SK-N-SH (cell line): ENCODE measurements at regions not wholly inside any gene's neighbourhood (a gene's known extent, or its start where the extent isn't known, plus 50 kb on each side); places are given as distances from the start of the nearest gene placed in this dataset.

Source experiments
- CTCF ChIA-PET: fragments of 300-600, 350-600 bp; formaldehyde crosslinking; extraction: SDS; loops from one replicate; lab custom pipeline; 2021; lab: Yijun Ruan, JAX
- POLR2A ChIA-PET: fragments of 350-600 bp; sonication (Branson Sonifier 250); formaldehyde crosslinking; extraction: SDS; loops from one replicate; lab custom pipeline; 2020; ENCODE audit warnings: antibody characterized with exemption, inconsistent platforms; lab: Yijun Ruan, JAX
- DNase-seq: peaks from one replicate; pipeline ENCODE4 v3.0.0; 2012
- H2AFZ ChIP-seq: fragments of 200-600 bp; sonication (generic); 2 replicates; pipeline ENCODE4 v1.8.1; 2016; ENCODE audit warnings: antibody characterized with exemption, mild to moderate bottlenecking, low read depth
- H3F3A ChIP-seq: fragments of 200-600 bp; sonication (generic); replicated peaks from 2 replicates; pipeline ENCODE3; 2016; ENCODE audit warnings: antibody characterized with exemption, mild to moderate bottlenecking; ENCODE audit not compliant: insufficient read depth
- H3K27ac ChIP-seq, 2 experiments: fragments of 200-500 bp in 1 of 2; fragments of 200-600 bp in 1 of 2; sonication (Bioruptor generic) in 1 of 2; sonication (generic), shearing (Covaris generic) in 1 of 2; 2 replicates each; pipeline versions ENCODE4 v1.5.1 to v1.6.1; 2014 to 2016; ENCODE audit warnings: low read depth in 2 of 2, inconsistent platforms in 1 of 2, low read length in 1 of 2, mild to moderate bottlenecking in 1 of 2, mixed read lengths in 1 of 2
- H3K27me3 ChIP-seq: fragments of 200-600 bp; sonication (generic), shearing (Covaris generic); 2 replicates; pipeline ENCODE4 v1.6.1; 2016; ENCODE audit warnings: mixed run types; ENCODE audit not compliant: insufficient read depth
- H3K36me3 ChIP-seq, 2 experiments: fragments of 200-500 bp in 1 of 2; fragments of 200-600 bp in 1 of 2; sonication (Bioruptor generic) in 1 of 2; sonication (generic) in 1 of 2; replicated peaks in 1 of 2; 2 replicates each; pipeline versions ENCODE3 to v1.5.1; 2014 to 2016; ENCODE audit warnings: low read length in 1 of 2, mild to moderate bottlenecking in 1 of 2; ENCODE audit not compliant: insufficient read depth in 2 of 2, control insufficient read depth in 1 of 2
- H3K4me1 ChIP-seq, 2 experiments: fragments of 200-500 bp in 1 of 2; fragments of 200-600 bp in 1 of 2; sonication (Bioruptor generic) in 1 of 2; sonication (generic), shearing (Covaris generic) in 1 of 2; 2 replicates each; pipeline versions ENCODE4 v1.5.1 to v1.6.1; 2014 to 2016; ENCODE audit warnings: low read depth in 1 of 2, low read length in 1 of 2, mixed run types in 1 of 2; ENCODE audit not compliant: insufficient read depth in 2 of 2, control insufficient read depth in 1 of 2
- H3K4me2 ChIP-seq: fragments of 200-600 bp; sonication (generic), shearing (Covaris generic); 2 replicates; pipeline ENCODE4 v1.6.1; 2017; ENCODE audit warnings: mixed run types
- H3K4me3 ChIP-seq, 2 experiments: fragments of 200-500 bp in 1 of 2; fragments of 200-600 bp in 1 of 2; sonication (Bioruptor generic) in 1 of 2; sonication (generic), shearing (Covaris generic) in 1 of 2; 2 replicates each; pipeline versions ENCODE4 v1.5.1 to v1.8.1; 2014 to 2016; ENCODE audit warnings: low read depth in 2 of 2, inconsistent platforms in 1 of 2, low read length in 1 of 2, mild to moderate bottlenecking in 1 of 2, mixed read lengths in 1 of 2, moderate library complexity in 1 of 2
- H3K79me2 ChIP-seq: fragments of 200-600 bp; sonication (generic); 2 replicates; pipeline ENCODE4 v1.8.1; 2017; ENCODE audit warnings: mild to moderate bottlenecking; ENCODE audit not compliant: insufficient read depth
- H3K9ac ChIP-seq: fragments of 200-600 bp; sonication (generic); 2 replicates; pipeline ENCODE4 v1.6.1; 2017; ENCODE audit warnings: mixed run types
- H3K9me2 ChIP-seq: fragments of 200-600 bp; sonication (generic); 2 replicates; pipeline ENCODE4 v1.6.1; 2017; ENCODE audit warnings: mixed run types
- H3K9me3 ChIP-seq: fragments of 200-600 bp; sonication (generic); 2 replicates; pipeline ENCODE4 v1.6.1; 2017; ENCODE audit warnings: mixed run types, mild to moderate bottlenecking, moderate library complexity
- H4K20me1 ChIP-seq: fragments of 200-600 bp; sonication (generic); 2 replicates; pipeline ENCODE4 v1.6.1; 2017; ENCODE audit warnings: mild to moderate bottlenecking, mixed run types; ENCODE audit not compliant: insufficient read depth
- CHD2 ChIP-seq: fragments of 150-350 bp; IDR thresholded peaks from 2 replicates; pipeline ENCODE4 v1.6.1; 2018; ENCODE audit warnings: low read length; ENCODE audit not compliant: partially characterized antibody
- EP300 ChIP-seq, 2 experiments: IDR thresholded peaks; 2 replicates each; pipeline versions ENCODE4 v1.4.0 to v1.6.1; 2012; ENCODE audit warnings: borderline replicate concordance in 1 of 2, low read depth in 1 of 2, low read length in 1 of 2
- FOSL2 ChIP-seq: IDR thresholded peaks from 2 replicates; pipeline ENCODE4 v1.4.0; 2012; ENCODE audit warnings: low read depth, mild to moderate bottlenecking, moderate library complexity, borderline replicate concordance
- FOXJ3 ChIP-seq: sonication (generic); formaldehyde crosslinking; IDR thresholded peaks from 2 replicates; pipeline ENCODE4 v1.5.1; 2020; ENCODE audit warnings: mild to moderate bottlenecking, missing genetic modification reagents
- GABPA ChIP-seq: IDR thresholded peaks from 2 replicates; pipeline ENCODE4 v1.4.0; 2012; ENCODE audit warnings: low read depth, mild to moderate bottlenecking
- JUND ChIP-seq: IDR thresholded peaks from 2 replicates; pipeline ENCODE4 v1.4.0; 2012
- NRF1 ChIP-seq: IDR thresholded peaks from 2 replicates; pipeline ENCODE4 v1.6.1; 2012; ENCODE audit warnings: low read depth, mild to moderate bottlenecking, low read length
- POLR2AphosphoS5 ChIP-seq: IDR thresholded peaks from 2 replicates; pipeline ENCODE4 v1.6.1; 2012; ENCODE audit warnings: low read depth, low read length
- RCOR1 ChIP-seq: fragments of 150-350 bp; IDR thresholded peaks from 2 replicates; pipeline ENCODE4 v1.6.1; 2017; ENCODE audit warnings: antibody characterized with exemption, low read length
- RFX5 ChIP-seq: IDR thresholded peaks from 2 replicates; pipeline ENCODE4 v1.6.1; 2012; ENCODE audit warnings: mild to moderate bottlenecking, improper control_type of control experiment, low read length
- RXRA ChIP-seq: IDR thresholded peaks from 2 replicates; pipeline ENCODE4 v1.4.0; 2012; ENCODE audit warnings: low read depth, mild to moderate bottlenecking, borderline replicate concordance
- SIN3A ChIP-seq: IDR thresholded peaks from 2 replicates; pipeline ENCODE4 v1.6.1; 2012; ENCODE audit warnings: low read depth, mild to moderate bottlenecking, low read length, moderate library complexity, borderline replicate concordance
- TAF1 ChIP-seq: IDR thresholded peaks from 2 replicates; pipeline ENCODE4 v1.6.1; 2012; ENCODE audit warnings: low read depth, mild to moderate bottlenecking, low read length, moderate library complexity, borderline replicate concordance
- TCF12 ChIP-seq: IDR thresholded peaks from 2 replicates; pipeline ENCODE4 v1.4.0; 2012
- YY1 ChIP-seq: IDR thresholded peaks from 2 replicates; pipeline ENCODE4 v1.4.0; 2012; ENCODE audit warnings: low read depth, mild to moderate bottlenecking
- WGBS: methylation state at CpG from one replicate; pipeline ENCODE4 v1.1.6; 2017; ENCODE audit warnings: low lambda C conversion rate; 5-methylcytosine and 5-hydroxymethylcytosine counted together
- TF ChIP-seq, protein P1 (sequence below): IDR thresholded peaks from 2 replicates; pipeline ENCODE4; 2012
- TF ChIP-seq, protein P2 (sequence below): fragments of 150-350 bp; IDR thresholded peaks from 2 replicates; pipeline ENCODE4 v1.6.1; 2017; ENCODE audit warnings: antibody characterized with exemption, low read length, low read depth, borderline replicate concordance
- TF ChIP-seq, protein P3 (sequence below): IDR thresholded peaks from 2 replicates; pipeline ENCODE4 v1.6.1; 2012; ENCODE audit warnings: mild to moderate bottlenecking, low read depth, low read length, moderate library complexity
- TF ChIP-seq, protein P4 (sequence below): IDR thresholded peaks from 2 replicates; pipeline ENCODE4 v1.4.0; 2012; ENCODE audit warnings: low read depth

DNA sequence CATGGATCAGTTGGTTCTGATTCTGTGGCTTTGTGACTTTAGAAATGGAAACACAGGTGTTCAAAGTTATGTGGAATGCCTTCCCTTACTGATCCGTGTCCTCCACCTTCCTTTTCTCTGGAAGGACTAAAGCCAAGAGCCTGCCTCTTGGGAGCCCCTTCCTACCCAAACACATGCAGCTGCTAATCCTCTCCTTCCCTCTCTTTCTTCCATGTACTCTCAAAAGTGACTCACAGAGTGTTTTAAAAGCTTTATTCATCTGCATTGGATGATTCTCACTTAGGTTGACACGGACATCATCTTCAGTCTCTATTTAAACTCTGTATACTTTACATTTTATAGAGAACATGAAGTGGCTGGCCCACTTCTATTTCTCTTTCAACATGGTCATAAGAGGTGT lies 856.5 kb upstream of the ARPP21 start:
- TF ChIP-seq POLR2AphosphoS5: no peak
- TF ChIP-seq CHD2: no peak
- no peak for TF ChIP-seq JUND
- TF ChIP-seq, protein P1, sequence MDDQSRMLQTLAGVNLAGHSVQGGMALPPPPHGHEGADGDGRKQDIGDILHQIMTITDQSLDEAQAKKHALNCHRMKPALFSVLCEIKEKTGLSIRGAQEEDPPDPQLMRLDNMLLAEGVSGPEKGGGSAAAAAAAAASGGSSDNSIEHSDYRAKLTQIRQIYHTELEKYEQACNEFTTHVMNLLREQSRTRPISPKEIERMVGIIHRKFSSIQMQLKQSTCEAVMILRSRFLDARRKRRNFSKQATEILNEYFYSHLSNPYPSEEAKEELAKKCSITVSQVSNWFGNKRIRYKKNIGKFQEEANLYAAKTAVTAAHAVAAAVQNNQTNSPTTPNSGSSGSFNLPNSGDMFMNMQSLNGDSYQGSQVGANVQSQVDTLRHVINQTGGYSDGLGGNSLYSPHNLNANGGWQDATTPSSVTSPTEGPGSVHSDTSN: no peak
- no peak for TF ChIP-seq RFX5
- TF ChIP-seq FOSL2: no peak
- TF ChIP-seq, protein P2, sequence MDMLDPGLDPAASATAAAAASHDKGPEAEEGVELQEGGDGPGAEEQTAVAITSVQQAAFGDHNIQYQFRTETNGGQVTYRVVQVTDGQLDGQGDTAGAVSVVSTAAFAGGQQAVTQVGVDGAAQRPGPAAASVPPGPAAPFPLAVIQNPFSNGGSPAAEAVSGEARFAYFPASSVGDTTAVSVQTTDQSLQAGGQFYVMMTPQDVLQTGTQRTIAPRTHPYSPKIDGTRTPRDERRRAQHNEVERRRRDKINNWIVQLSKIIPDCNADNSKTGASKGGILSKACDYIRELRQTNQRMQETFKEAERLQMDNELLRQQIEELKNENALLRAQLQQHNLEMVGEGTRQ: no peak
- TF ChIP-seq GABPA: no peak
- no peak for TF ChIP-seq TAF1
- no peak for TF ChIP-seq SIN3A
- TF ChIP-seq FOXJ3 (CRISPR knock-in tag): no peak
- TF ChIP-seq TCF12: no peak
- TF ChIP-seq EP300 (IDR thresholded peaks at IDR 0.05; ENCODE audit: borderline replicate concordance in 1 of 2, low read depth in 1 of 2, low read length in 1 of 2): no peak
- TF ChIP-seq RCOR1: no peak
- TF ChIP-seq, protein P3, sequence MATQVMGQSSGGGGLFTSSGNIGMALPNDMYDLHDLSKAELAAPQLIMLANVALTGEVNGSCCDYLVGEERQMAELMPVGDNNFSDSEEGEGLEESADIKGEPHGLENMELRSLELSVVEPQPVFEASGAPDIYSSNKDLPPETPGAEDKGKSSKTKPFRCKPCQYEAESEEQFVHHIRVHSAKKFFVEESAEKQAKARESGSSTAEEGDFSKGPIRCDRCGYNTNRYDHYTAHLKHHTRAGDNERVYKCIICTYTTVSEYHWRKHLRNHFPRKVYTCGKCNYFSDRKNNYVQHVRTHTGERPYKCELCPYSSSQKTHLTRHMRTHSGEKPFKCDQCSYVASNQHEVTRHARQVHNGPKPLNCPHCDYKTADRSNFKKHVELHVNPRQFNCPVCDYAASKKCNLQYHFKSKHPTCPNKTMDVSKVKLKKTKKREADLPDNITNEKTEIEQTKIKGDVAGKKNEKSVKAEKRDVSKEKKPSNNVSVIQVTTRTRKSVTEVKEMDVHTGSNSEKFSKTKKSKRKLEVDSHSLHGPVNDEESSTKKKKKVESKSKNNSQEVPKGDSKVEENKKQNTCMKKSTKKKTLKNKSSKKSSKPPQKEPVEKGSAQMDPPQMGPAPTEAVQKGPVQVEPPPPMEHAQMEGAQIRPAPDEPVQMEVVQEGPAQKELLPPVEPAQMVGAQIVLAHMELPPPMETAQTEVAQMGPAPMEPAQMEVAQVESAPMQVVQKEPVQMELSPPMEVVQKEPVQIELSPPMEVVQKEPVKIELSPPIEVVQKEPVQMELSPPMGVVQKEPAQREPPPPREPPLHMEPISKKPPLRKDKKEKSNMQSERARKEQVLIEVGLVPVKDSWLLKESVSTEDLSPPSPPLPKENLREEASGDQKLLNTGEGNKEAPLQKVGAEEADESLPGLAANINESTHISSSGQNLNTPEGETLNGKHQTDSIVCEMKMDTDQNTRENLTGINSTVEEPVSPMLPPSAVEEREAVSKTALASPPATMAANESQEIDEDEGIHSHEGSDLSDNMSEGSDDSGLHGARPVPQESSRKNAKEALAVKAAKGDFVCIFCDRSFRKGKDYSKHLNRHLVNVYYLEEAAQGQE: no peak
- TF ChIP-seq NRF1: no peak
- TF ChIP-seq, protein P4, sequence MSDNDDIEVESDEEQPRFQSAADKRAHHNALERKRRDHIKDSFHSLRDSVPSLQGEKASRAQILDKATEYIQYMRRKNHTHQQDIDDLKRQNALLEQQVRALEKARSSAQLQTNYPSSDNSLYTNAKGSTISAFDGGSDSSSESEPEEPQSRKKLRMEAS: no peak
- no peak for TF ChIP-seq YY1
- TF ChIP-seq RXRA: no peak
- TF ChIP-seq, all 33 proteins: peak for 0
- Histone ChIP-seq H3K4me2 (no peak overlapping the region), H3K4me3 (no peak overlapping the region), H3K27ac (no peak overlapping the region), H3K36me3 (no peaks in the 10 kb centered on the region), H3K9me2 (no peaks in the 10 kb centered on the region), H3K9ac (no peak overlapping the region), H3K27me3 (no peaks in the 10 kb centered on the region), H3K9me3 (no peaks in the 10 kb centered on the region), H3F3A (no peaks in the 10 kb centered on the region), H3K4me1 (no peaks in the 10 kb centered on the region; a peak in 1 of 4 replicates), H4K20me1 (no peaks in the 10 kb centered on the region), H2AFZ (no peak overlapping the region), H3K79me2 (no peaks in the 10 kb centered on the region)
- CTCF ChIA-PET: no interaction called here
- POLR2A ChIA-PET: no interaction called here
- WGBS: 15% methylated on average over 2 of the region's 2 CpGs
- no peak for DNase-seq
